ENCODE measurements at regions not wholly inside any gene's neighbourhood (a gene's known extent, or its start where the extent isn't known, plus 50 kb on each side); places are given as distances from the start of the nearest gene placed in this dataset.

DNA sequence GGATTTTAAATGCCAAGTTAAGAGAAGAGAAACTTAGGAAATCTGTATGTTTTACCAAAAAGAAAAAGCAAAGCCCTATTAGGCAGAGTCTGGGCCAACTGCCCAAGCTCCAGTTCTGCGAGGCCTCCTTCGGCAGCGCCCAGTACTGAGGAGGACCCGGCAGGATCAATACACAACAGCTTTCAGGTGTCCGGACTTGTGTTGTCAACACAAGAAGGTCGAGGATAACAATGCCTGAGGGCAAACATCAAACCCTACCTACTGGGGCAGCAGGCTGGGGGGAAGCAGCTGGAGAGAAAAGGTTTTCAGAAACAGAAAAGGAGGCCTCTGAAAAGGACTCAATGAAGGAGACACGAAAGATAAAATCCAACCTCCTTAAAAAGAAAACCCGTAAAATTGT is 98.1 kb upstream of the GJB5 start:
- Histone ChIP-seq H3K27me3 (replicated peaks; ENCODE audit: control insufficient read depth, insufficient read depth, low read length) (peaks cover 64% of the 10 kb centered on the region), H3K4me1 (ENCODE audit: control insufficient read depth, insufficient read depth, low read length) (no peaks in the 10 kb centered on the region), H3K36me3 (ENCODE audit: control insufficient read depth, insufficient read depth, low read length, severe bottlenecking) (no peaks in the 10 kb centered on the region), H3K4me3 (ENCODE audit: low read length) (no peak overlapping the region), H3K9ac (ENCODE audit: low read length) (no peak overlapping the region), H3K9me3 (ENCODE audit: control insufficient read depth, low read length) (no peaks in the 10 kb centered on the region)
- no peak for DNase-seq (ENCODE audit: low read depth)

DNA sequence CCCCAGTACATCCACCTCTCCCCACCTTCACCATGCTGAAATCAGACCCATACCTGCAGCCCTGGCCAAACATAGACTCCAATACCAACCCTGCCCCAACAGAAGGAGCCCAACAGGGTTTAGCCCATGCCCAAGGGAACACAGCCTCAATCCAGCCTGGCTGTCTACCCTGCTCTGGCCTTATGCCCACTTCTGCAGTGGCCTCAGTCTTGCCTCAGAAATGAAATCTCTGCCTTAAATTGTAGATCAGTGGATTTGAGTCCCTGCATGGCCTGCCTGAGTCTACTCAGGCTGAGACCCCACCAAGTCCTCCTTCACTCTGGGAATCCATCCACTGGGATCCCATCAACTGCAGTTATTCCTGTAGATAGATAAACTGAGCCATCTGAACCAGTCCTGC is 97.6 kb upstream of the GJB5 start:
- DNase-seq (ENCODE audit: low read depth) = no peak
- H3K36me3 ChIP-seq (ENCODE audit: control insufficient read depth, insufficient read depth, low read length, severe bottlenecking) = no peaks in the 10 kb centered on the region
- H3K4me3 ChIP-seq (ENCODE audit: low read length) = no peak overlapping the region
- peaks cover 66% of the 10 kb centered on the region for H3K27me3 ChIP-seq (replicated peaks; ENCODE audit: control insufficient read depth, insufficient read depth, low read length)
- H3K4me1 ChIP-seq (ENCODE audit: control insufficient read depth, insufficient read depth, low read length) = no peaks in the 10 kb centered on the region
- H3K9ac ChIP-seq (ENCODE audit: low read length) = no peak overlapping the region
- no peaks in the 10 kb centered on the region for H3K9me3 ChIP-seq (ENCODE audit: control insufficient read depth, low read length)

DNA sequence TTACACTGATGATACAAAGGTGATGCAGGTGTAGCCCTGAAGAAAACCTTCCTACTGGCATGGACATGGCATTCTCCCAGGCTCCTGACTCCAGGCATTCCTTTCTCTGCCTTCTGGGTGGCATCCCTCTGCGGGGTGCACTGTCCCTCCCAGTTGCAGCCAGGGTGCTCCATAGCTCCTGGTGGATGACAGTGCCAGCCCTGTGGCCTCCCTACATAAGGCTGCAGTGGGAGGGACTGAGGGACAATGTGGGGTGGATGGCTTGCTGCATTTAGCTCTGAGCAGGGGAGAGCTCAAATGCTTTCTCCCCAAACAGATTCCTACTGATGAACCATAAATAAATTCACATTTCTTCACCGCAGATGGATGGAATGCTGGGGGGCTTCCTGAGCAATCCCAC is 97.0 kb upstream of the GJB5 start:
- Histone ChIP-seq H3K9me3 (ENCODE audit: control insufficient read depth, low read length) (no peaks in the 10 kb centered on the region), H3K36me3 (ENCODE audit: control insufficient read depth, insufficient read depth, low read length, severe bottlenecking) (no peaks in the 10 kb centered on the region), H3K4me1 (ENCODE audit: control insufficient read depth, insufficient read depth, low read length) (no peaks in the 10 kb centered on the region), H3K27me3 (replicated peaks; ENCODE audit: control insufficient read depth, insufficient read depth, low read length) (peaks cover 64% of the 10 kb centered on the region), H3K9ac (ENCODE audit: low read length) (no peak overlapping the region), H3K4me3 (ENCODE audit: low read length) (no peak overlapping the region)
- no peak for DNase-seq (ENCODE audit: low read depth)

DNA sequence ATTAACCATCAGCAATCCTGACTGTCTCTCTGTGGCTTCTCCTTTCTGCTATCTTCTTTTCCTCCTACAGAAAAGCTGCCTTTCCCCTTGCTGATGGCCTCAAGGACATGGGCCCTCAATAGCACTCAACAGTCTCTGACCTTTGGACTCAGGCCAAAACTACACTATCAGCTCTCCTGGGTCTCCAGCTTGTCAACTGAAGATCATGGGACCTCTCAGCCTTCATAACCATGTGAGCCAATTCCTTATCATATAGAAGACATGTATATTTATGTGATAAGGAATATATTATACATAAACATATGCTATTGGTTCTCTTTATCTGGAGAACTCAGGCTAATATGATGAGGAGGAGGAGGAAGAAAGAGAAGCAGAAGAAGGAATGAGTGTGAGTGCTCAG is 91.8 kb upstream of the GJB5 start:
- DNase-seq (ENCODE audit: low read depth) = no peak
- Histone ChIP-seq H3K36me3 (ENCODE audit: control insufficient read depth, insufficient read depth, low read length, severe bottlenecking) (no peaks in the 10 kb centered on the region), H3K4me1 (ENCODE audit: control insufficient read depth, insufficient read depth, low read length) (no peaks in the 10 kb centered on the region), H3K27me3 (replicated peaks; ENCODE audit: control insufficient read depth, insufficient read depth, low read length) (peaks cover 47% of the 10 kb centered on the region), H3K4me3 (ENCODE audit: low read length) (no peak overlapping the region), H3K9ac (ENCODE audit: low read length) (no peak overlapping the region), H3K9me3 (ENCODE audit: control insufficient read depth, low read length) (no peaks in the 10 kb centered on the region)

DNA sequence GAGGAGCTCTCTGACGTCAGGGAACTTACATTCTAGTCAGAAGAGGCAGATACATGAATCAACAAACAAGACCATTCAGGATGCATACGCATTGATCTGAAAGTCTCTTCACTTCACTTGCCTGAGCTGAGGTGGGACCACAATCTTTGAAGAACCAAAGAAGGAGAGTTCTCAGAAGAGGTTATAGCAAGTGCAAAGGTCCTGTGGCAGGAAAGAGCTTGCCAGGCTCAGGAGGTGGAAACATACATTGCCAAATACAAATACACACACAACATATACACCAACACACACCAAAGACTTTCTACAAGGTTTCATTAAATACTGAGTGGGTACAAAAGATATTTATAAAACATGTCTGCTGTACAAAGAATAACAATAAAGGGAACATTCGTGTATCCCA is 86.8 kb upstream of the GJB5 start:
- H3K9ac ChIP-seq (ENCODE audit: low read length) = no peak overlapping the region
- no peak overlapping the region for H3K4me3 ChIP-seq (ENCODE audit: low read length)
- no peak for DNase-seq (ENCODE audit: low read depth)
- no peaks in the 10 kb centered on the region for H3K36me3 ChIP-seq (ENCODE audit: control insufficient read depth, insufficient read depth, low read length, severe bottlenecking)
- H3K4me1 ChIP-seq (ENCODE audit: control insufficient read depth, insufficient read depth, low read length) = no peaks in the 10 kb centered on the region
- peaks cover 31% of the 10 kb centered on the region for H3K27me3 ChIP-seq (replicated peaks; ENCODE audit: control insufficient read depth, insufficient read depth, low read length)
- H3K9me3 ChIP-seq (ENCODE audit: control insufficient read depth, low read length) = peaks cover 5% of the 10 kb centered on the region

DNA sequence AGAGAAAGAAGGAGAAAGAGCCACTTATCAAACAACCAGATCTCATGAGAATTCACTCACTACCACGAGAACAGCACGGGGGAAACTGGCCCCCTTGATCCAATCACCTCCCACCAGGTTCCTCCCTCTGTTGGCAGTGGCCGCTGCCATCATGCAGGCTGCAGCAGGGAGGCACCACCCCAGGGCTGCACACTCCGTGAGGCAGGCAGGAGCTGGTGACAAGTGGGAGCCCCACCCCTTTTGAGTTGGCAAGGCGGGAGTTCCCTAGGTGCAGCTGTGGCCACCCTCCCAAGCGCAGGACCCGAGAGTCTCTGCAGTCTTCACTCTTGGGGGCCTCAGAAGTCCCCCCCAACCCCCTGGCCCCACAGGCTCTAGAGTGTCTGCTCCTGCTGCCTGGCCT is 83.9 kb upstream of the GJB5 start:
- Histone ChIP-seq H3K27me3 (replicated peaks; ENCODE audit: control insufficient read depth, insufficient read depth, low read length) (peaks cover 24% of the 10 kb centered on the region), H3K36me3 (ENCODE audit: control insufficient read depth, insufficient read depth, low read length, severe bottlenecking) (no peaks in the 10 kb centered on the region), H3K9ac (ENCODE audit: low read length) (no peak overlapping the region), H3K4me3 (ENCODE audit: low read length) (no peak overlapping the region), H3K4me1 (ENCODE audit: control insufficient read depth, insufficient read depth, low read length) (no peaks in the 10 kb centered on the region), H3K9me3 (ENCODE audit: control insufficient read depth, low read length) (peaks cover 5% of the 10 kb centered on the region)
- DNase-seq (ENCODE audit: low read depth) = no peak

DNA sequence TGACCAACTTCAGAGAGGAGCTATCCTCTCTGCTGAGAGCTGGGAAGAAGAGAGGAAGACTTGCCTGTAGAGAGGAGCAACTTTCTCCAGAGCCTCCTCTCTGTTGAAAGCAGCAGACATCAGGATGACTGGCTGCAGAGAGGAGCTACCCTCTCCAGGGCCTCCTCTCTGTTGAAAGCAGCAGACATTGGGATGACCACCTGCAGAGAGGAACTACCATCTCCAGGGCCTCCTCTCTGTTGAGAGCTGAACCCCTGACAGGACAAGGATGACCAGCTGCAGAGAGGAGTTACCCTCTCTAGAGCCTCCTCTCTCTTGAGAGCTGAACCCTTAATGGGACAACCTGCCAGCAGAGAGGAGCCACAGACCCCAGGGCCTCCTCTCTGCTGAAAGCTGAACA is 83.0 kb upstream of the GJB5 start:
- Histone ChIP-seq H3K9ac (ENCODE audit: low read length) (no peak overlapping the region), H3K27me3 (replicated peaks; ENCODE audit: control insufficient read depth, insufficient read depth, low read length) (peaks cover 17% of the 10 kb centered on the region), H3K4me3 (ENCODE audit: low read length) (no peak overlapping the region), H3K36me3 (ENCODE audit: control insufficient read depth, insufficient read depth, low read length, severe bottlenecking) (no peaks in the 10 kb centered on the region), H3K4me1 (ENCODE audit: control insufficient read depth, insufficient read depth, low read length) (no peaks in the 10 kb centered on the region), H3K9me3 (ENCODE audit: control insufficient read depth, low read length) (peaks cover 5% of the 10 kb centered on the region)
- DNase-seq (ENCODE audit: low read depth) = no peak

DNA sequence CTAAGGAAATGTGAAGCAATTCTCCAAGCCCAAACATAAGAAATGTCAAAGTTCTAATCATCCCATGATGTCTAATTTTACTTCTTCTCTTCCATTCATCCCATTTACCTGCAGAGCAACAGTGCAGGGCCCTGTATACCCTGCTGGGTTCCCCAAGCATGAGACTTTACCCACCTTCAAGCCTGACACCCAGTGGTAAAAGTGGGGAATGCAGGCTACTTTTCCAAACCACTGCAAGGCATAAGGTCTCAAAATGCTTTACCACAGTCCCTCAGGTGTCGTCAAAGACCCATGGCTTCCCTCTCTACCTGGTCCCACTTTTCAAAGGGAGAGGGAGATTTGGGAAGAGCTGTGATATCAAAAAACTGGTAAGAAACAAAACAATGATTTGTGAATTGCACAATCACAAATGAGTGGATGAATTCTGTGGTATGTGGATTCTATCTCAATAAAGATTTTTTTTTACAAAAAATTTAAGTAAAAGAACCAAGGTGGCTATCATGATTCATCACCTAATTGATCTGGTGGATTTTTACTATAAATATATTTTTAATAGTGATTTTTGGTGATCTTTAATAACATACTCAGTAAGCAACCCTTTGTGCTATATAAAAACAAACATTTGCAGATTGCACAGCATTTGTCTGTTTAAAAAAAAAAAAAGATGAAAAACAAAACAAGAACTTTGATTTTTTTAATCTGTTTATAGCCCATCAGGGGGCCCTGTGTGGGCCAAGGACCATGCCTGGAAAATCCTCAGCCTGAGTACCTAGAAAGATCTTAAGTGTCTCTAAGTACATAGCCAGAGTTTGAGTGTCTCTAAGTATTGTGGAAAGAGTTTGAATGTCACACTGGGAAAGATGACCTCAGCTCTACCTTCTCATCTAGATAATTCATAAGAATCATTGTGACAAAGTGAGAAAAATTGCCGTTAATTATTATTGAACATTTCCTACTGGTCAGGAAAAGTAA is 73.1 kb upstream of the GJB5 start:
- Histone ChIP-seq H3K36me3 (ENCODE audit: control insufficient read depth, insufficient read depth, low read length, severe bottlenecking) (no peaks in the 10 kb centered on the region), H3K4me3 (ENCODE audit: low read length) (no peak overlapping the region), H3K9me3 (ENCODE audit: control insufficient read depth, low read length) (no peaks in the 10 kb centered on the region), H3K4me1 (ENCODE audit: control insufficient read depth, insufficient read depth, low read length) (no peaks in the 10 kb centered on the region), H3K27me3 (replicated peaks; ENCODE audit: control insufficient read depth, insufficient read depth, low read length) (peaks cover 57% of the 10 kb centered on the region), H3K9ac (ENCODE audit: low read length) (no peak overlapping the region)
- peak; percentile 62 for DNase-seq (ENCODE audit: low read depth)

DNA sequence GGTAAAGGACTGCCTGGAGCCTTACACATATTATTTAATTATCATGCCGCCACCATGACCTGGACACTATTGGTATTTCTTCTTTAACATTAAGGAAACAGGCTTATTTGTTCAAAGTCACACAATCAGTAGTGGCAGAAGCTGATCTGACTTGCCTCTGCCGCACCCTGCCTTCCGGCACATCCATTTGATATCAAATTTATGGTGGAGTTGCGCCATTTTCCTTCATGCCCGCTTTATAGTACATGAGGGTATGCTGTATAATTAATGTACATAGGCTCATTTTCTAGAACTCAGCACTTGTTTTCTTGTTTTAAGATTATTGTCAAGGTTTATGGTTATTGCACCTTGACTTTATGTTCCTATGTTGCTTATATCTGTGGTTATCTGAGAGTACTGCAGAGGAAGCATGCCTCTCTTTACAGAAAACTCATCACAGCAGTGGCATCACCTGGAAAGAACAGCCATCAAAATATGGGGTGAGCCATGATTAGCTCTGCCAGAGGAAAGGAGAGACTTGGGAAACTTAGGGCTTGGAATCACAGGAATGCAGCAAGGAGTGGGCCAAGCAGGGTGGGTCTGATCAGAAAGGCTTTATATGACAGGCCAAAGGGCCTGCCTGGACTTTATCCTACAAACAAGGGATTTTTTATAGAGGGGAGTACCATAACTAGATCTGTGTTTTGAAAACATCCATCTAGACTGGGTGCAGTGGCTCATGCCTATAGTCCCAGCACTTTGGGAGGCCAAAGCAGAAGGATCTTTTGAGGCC is 72.2 kb upstream of the GJB5 start:
- no peaks in the 10 kb centered on the region for H3K36me3 ChIP-seq (ENCODE audit: control insufficient read depth, insufficient read depth, low read length, severe bottlenecking)
- no peak overlapping the region for H3K9ac ChIP-seq (ENCODE audit: low read length)
- H3K4me3 ChIP-seq (ENCODE audit: low read length) = no peak overlapping the region
- H3K4me1 ChIP-seq (ENCODE audit: control insufficient read depth, insufficient read depth, low read length) = no peaks in the 10 kb centered on the region
- H3K9me3 ChIP-seq (ENCODE audit: control insufficient read depth, low read length) = peaks cover 4% of the 10 kb centered on the region
- peaks cover 58% of the 10 kb centered on the region for H3K27me3 ChIP-seq (replicated peaks; ENCODE audit: control insufficient read depth, insufficient read depth, low read length)
- DNase-seq (ENCODE audit: low read depth) = no peak

DNA sequence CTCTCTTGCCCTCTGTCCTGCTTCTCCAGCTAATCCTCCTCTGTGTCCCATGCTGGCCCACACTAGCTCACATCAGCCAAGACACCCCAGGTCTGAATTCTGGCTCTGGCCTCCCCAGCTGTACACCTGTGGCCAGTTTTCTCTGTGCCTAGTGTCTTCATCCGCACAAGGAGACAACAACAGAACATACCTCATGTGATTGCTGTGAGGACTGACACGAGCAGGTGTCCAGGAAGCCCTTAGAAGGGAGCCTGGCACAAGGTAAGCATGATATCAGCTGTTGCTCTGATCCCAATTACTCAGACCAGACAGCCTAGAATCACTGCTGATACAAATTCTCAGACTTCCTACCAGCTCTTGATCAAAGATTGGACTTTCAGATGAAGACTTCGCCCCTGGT is 71.2 kb upstream of the GJB5 start:
- Histone ChIP-seq H3K27me3 (replicated peaks; ENCODE audit: control insufficient read depth, insufficient read depth, low read length) (peaks cover 60% of the 10 kb centered on the region), H3K4me1 (ENCODE audit: control insufficient read depth, insufficient read depth, low read length) (no peaks in the 10 kb centered on the region), H3K4me3 (ENCODE audit: low read length) (no peak overlapping the region), H3K9me3 (ENCODE audit: control insufficient read depth, low read length) (peaks cover 4% of the 10 kb centered on the region), H3K9ac (ENCODE audit: low read length) (no peak overlapping the region), H3K36me3 (ENCODE audit: control insufficient read depth, insufficient read depth, low read length, severe bottlenecking) (no peaks in the 10 kb centered on the region)
- no peak for DNase-seq (ENCODE audit: low read depth)

DNA sequence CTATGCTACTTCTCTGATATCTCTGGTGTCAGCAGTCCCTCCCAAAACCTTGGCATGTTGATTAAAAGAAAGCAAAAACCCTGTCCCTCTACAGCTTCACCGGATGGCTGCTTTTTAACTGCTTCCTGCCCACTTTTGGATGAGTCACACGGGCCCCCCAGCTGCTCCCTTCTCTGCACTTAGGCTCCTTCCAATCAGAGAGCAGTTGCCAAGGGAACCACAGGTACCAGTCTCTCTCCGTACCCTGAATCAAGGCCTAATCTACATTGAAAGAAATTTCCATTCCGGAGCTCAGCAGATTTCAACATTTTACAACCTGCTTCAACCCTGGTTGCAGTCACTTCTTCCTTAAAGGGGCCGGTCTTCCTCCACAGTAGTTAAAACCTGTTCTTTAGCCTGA is 70.6 kb upstream of the GJB5 start:
- Histone ChIP-seq H3K9ac (ENCODE audit: low read length) (no peak overlapping the region), H3K9me3 (ENCODE audit: control insufficient read depth, low read length) (peaks cover 4% of the 10 kb centered on the region), H3K36me3 (ENCODE audit: control insufficient read depth, insufficient read depth, low read length, severe bottlenecking) (no peaks in the 10 kb centered on the region), H3K4me3 (ENCODE audit: low read length) (no peak overlapping the region), H3K4me1 (ENCODE audit: control insufficient read depth, insufficient read depth, low read length) (no peaks in the 10 kb centered on the region), H3K27me3 (replicated peaks; ENCODE audit: control insufficient read depth, insufficient read depth, low read length) (peaks cover 60% of the 10 kb centered on the region)
- DNase-seq (ENCODE audit: low read depth) = no peak

Data from adipocyte (in vitro differentiated cells).